Esophagus muscularis mucosa (tissue), 4 donors: ENCODE measurements at regions not wholly inside any gene's neighbourhood (a gene's known extent, or its start where the extent isn't known, plus 50 kb on each side); places are given as distances from the start of the nearest gene placed in this dataset.

Experiments used
- DNase-seq: peaks from one replicate; pipeline ENCODE4 v3.0.0-alpha.2; 2017; ENCODE audit errors: extremely low spot score
- H3K27ac ChIP-seq, 4 donors: fragments of 200-600 bp; sonication (generic); replicated peaks in 1 of 4; 1 replicate in 3 of 4; 2 replicates in 1 of 4; pipeline ENCODE4 v1.5.1; 2016 to 2019; ENCODE audit warnings: mild to moderate bottlenecking in 1 of 4
- H3K27me3 ChIP-seq, 4 donors: fragments of 200-600 bp; sonication (generic); one replicate each; pipeline versions ENCODE4 v1.5.1 to v1.6.0; 2016 to 2019
- H3K36me3 ChIP-seq, 4 donors: fragments of 200-600 bp; sonication (generic); one replicate each; pipeline ENCODE4 v1.5.1; 2016 to 2019
- H3K4me1 ChIP-seq, 4 donors: fragments of 200-600 bp; sonication (generic); one replicate each; pipeline ENCODE4 v1.5.1; 2016 to 2019
- H3K4me3 ChIP-seq, 4 donors: fragments of 200-600 bp; sonication (generic); 1 replicate in 2 of 4; 2 replicates in 2 of 4; pipeline ENCODE4 v1.5.1; 2016 to 2019; ENCODE audit warnings: mild to moderate bottlenecking in 4 of 4, moderate library complexity in 1 of 4
- H3K9me3 ChIP-seq, 4 donors: fragments of 200-600 bp; sonication (generic); 1 replicate in 3 of 4; 2 replicates in 1 of 4; pipeline ENCODE4 v1.5.1; 2016 to 2019
- EP300 ChIP-seq: sonication (generic); formaldehyde crosslinking; IDR thresholded peaks from one replicate; pipeline ENCODE4 v1.6.1; 2017; ENCODE audit warnings: antibody characterized with exemption
- POLR2A ChIP-seq: fragments of 450-650 bp; IDR thresholded peaks from one replicate; pipeline ENCODE4 v1.6.1; 2017; ENCODE audit warnings: antibody characterized with exemption, moderate library complexity, mild to moderate bottlenecking, low read depth
- POLR2AphosphoS5 ChIP-seq, 2 donors: sonication (generic); formaldehyde crosslinking; IDR thresholded peaks; one replicate each; pipeline ENCODE4 v1.6.1; 2017; ENCODE audit warnings: antibody characterized with exemption in 2 of 2
- WGBS: methylation state at CpG from one replicate; pipeline ENCODE4 v1.1.5; 2018; 5-methylcytosine and 5-hydroxymethylcytosine counted together
- intact Hi-C: fragments of 100-400 bp; cut with DNase I; formaldehyde crosslinking; loops from one replicate; pipeline ENCODE4 v1.15.1; 2023
- TF ChIP-seq, protein P1 (sequence below), 3 experiments: fragments of 200-600 bp in 2 of 3; fragments of 450-650 bp in 1 of 3; sonication (generic) in 2 of 3; IDR thresholded peaks; one replicate each; pipeline ENCODE4 v1.5.1; 2017 to 2019; ENCODE audit warnings: antibody characterized with exemption in 3 of 3, mild to moderate bottlenecking in 2 of 3, moderate library complexity in 1 of 3

DNA sequence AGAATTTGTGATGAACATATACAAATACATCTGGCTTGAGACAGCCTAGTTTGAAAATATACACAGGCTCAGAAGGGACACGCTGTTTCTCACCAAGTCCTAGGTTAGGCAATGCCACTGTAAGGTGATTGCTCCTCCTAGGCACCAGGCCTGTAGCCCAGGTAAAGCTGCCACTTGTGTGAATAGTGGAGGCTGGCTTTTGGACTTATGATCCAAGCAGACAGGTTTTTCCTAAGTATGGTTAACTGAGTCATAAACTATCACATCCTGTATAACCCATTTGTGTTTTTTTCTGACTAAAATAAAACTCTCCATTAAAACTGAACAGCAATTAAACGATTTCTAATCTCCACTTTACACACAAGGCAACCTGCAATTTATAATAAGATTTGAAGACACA is 81.0 kb downstream of the SEMA4F start:
- no peak for DNase-seq
- 75% methylated on average over 2 of the region's 2 CpGs for WGBS
- no peak overlapping the region for H3K27ac ChIP-seq
- H3K4me1 ChIP-seq: peaks cover 0 to under 1% (median 0%) of the 10 kb centered on the region in 4 donors
- no peaks in the 10 kb centered on the region for H3K36me3 ChIP-seq
- TF ChIP-seq, protein P1, sequence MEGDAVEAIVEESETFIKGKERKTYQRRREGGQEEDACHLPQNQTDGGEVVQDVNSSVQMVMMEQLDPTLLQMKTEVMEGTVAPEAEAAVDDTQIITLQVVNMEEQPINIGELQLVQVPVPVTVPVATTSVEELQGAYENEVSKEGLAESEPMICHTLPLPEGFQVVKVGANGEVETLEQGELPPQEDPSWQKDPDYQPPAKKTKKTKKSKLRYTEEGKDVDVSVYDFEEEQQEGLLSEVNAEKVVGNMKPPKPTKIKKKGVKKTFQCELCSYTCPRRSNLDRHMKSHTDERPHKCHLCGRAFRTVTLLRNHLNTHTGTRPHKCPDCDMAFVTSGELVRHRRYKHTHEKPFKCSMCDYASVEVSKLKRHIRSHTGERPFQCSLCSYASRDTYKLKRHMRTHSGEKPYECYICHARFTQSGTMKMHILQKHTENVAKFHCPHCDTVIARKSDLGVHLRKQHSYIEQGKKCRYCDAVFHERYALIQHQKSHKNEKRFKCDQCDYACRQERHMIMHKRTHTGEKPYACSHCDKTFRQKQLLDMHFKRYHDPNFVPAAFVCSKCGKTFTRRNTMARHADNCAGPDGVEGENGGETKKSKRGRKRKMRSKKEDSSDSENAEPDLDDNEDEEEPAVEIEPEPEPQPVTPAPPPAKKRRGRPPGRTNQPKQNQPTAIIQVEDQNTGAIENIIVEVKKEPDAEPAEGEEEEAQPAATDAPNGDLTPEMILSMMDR (IDR thresholded peaks at IDR 0.05): no peak
- TF ChIP-seq POLR2AphosphoS5 (IDR thresholded peaks at IDR 0.05): no peak
- no peak for TF ChIP-seq EP300
- H3K4me3 ChIP-seq: no peak overlapping the region
- no peaks in the 10 kb centered on the region for H3K27me3 ChIP-seq
- intact Hi-C loops: no loop called here
- H3K9me3 ChIP-seq: peaks cover 0 to 6% (median 0%) of the 10 kb centered on the region in 4 donors

DNA sequence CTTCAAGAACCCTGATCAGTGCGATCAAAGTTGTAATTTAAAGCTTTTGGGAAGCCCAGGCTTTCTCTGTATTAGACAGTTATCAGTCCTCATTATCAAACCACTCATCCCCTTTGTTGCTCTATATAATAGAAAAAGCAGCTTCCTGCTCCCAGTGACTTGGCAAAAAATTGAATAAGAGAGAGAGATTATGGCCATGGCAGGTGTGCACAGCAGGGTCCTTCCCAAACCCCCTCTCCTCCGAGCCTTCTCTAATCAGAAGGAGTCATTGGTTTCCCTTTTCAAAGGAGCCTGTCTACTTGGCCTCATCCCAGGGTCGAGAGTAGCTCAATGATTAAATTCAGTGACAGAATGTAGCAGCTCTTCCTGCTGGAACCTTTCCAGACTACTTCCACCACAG is 81.5 kb downstream of the SEMA4F start:
- intact Hi-C loops: no loop called here

DNA sequence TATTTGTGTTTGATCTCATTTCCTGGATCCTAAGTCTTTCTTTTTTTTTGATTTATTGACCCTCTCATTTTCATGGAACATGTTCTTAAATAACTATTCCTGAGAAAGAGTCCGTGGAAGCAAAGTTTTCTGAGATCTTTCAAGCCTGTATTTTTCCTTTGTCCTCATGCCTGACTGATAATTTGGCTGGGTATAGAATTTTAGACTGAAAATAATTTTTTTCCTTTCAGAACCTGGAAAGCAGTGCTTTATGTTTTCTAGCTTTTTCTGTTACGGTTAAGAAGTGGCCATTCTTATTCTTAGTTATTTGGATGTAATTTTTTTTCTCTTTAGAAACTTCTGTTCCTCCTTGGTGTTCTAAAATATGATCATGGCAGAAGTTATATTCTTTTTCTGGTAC is 82.5 kb downstream of the SEMA4F start:
- DNase-seq: no peak
- WGBS: 92% methylated on average over 2 of the region's 2 CpGs
- Histone ChIP-seq H3K4me1 (peaks cover 9 to 16% (median 14%) of the 10 kb centered on the region in 4 donors), H3K27ac (no peak overlapping the region), H3K4me3 (no peak overlapping the region), H3K36me3 (no peaks in the 10 kb centered on the region), H3K27me3 (no peaks in the 10 kb centered on the region), H3K9me3 (peaks cover 0 to 6% (median 0%) of the 10 kb centered on the region in 4 donors)
- intact Hi-C loops: no loop called here
- TF ChIP-seq, protein P1 (IDR thresholded peaks at IDR 0.05): no peak
- TF ChIP-seq EP300 (no peak), POLR2A (no peak), POLR2AphosphoS5 (IDR thresholded peaks at IDR 0.05) (no peak)

More for the DNA sequence above, 81.5 kb downstream of the SEMA4F start:
- 44% methylated on average over 3 of the region's 3 CpGs for WGBS
- H3K4me3 ChIP-seq: no peak overlapping the region
- peak; percentile 60 for DNase-seq
- no peaks in the 10 kb centered on the region for H3K27me3 ChIP-seq
- H3K4me1 ChIP-seq: peaks cover 3 to 6% (median 3%) of the 10 kb centered on the region in 4 donors
- no peaks in the 10 kb centered on the region for H3K36me3 ChIP-seq
- TF ChIP-seq, protein P1 (IDR thresholded peaks at IDR 0.05): no peak
- TF ChIP-seq EP300: no peak
- no peak for TF ChIP-seq POLR2A
- TF ChIP-seq POLR2AphosphoS5 (IDR thresholded peaks at IDR 0.05): no peak
- H3K9me3 ChIP-seq: peaks cover 0 to 6% (median 0%) of the 10 kb centered on the region in 4 donors
- no peak overlapping the region for H3K27ac ChIP-seq

DNA sequence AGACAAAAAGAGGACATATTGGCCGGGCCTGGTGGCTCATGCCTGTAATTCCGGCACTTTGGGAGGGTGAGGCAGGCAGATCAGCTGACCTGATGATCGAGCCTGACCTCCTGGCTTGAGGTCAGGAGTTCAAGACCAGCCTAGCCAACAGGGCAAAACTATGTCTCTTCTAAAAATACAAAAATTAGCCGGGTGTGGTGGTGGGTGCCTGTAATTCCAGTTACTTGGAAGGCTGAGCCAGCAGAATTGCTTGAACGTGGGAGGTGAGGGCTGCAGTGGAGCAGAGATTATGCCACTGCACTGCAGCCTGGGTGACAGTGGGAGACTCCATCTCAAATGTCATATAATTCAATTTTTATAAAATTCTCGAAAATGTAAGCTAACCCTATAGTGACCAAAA is 84.5 kb downstream of the SEMA4F start:
- peaks cover 0 to 6% (median 0%) of the 10 kb centered on the region in 4 donors for H3K9me3 ChIP-seq
- DNase-seq: peak; percentile 80
- no peaks in the 10 kb centered on the region for H3K27me3 ChIP-seq
- TF ChIP-seq EP300: no peak
- TF ChIP-seq, protein P1 (IDR thresholded peaks at IDR 0.05): no peak
- TF ChIP-seq POLR2AphosphoS5 (IDR thresholded peaks at IDR 0.05): no peak
- no peak for TF ChIP-seq POLR2A
- H3K4me3 ChIP-seq: no peak overlapping the region
- intact Hi-C loops: no loop called here
- peaks cover 9 to 17% (median 14%) of the 10 kb centered on the region in 4 donors for H3K4me1 ChIP-seq
- WGBS: 53% methylated on average over 6 of the region's 6 CpGs
- no peak overlapping the region for H3K27ac ChIP-seq
- no peaks in the 10 kb centered on the region for H3K36me3 ChIP-seq

DNA sequence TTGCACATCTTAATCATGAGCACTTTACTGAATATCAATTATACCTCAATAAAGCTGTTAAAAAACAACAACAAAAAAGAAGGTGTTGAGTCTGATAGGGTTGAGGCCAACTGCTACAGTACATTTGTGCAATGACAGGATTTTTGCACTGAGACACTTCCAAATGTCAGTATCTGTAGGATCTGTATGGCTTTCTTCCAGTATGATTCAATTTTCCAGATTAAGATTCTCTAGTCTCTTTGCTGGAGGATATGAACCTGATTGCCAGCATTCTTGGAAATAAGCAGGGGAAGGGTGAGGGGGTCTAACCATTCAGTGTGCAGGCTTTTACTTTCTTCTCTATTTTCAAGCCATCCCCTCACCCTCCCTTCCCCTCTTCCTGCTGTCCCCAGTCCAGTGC is 85.1 kb downstream of the SEMA4F start:
- H3K4me3 ChIP-seq: no peak overlapping the region
- peaks cover 9 to 17% (median 14%) of the 10 kb centered on the region in 4 donors for H3K4me1 ChIP-seq
- H3K9me3 ChIP-seq: peaks cover 0 to 6% (median 0%) of the 10 kb centered on the region in 4 donors
- no peaks in the 10 kb centered on the region for H3K27me3 ChIP-seq
- H3K27ac ChIP-seq: no peak overlapping the region
- H3K36me3 ChIP-seq: no peaks in the 10 kb centered on the region
- TF ChIP-seq, protein P1 (IDR thresholded peaks at IDR 0.05): no peak
- no peak for TF ChIP-seq EP300
- TF ChIP-seq POLR2A: no peak
- TF ChIP-seq POLR2AphosphoS5 (IDR thresholded peaks at IDR 0.05): no peak
- peak; percentile 34 for DNase-seq
- intact Hi-C loops: no loop called here
